PC-9 (cell line): ENCODE measurements at regions not wholly inside any gene's neighbourhood (a gene's known extent, or its start where the extent isn't known, plus 50 kb on each side); places are given as distances from the start of the nearest gene placed in this dataset.

Source experiments
- EZH2 ChIP-seq: fragments of 200-600 bp; sonication (generic); IDR thresholded peaks from 2 replicates; pipeline ENCODE4 v1.8.0; 2017; ENCODE audit warnings: antibody characterized with exemption, low read depth
- TF ChIP-seq, protein P1 (sequence below): fragments of 200-600 bp; sonication (generic); conservative IDR thresholded peaks from 2 replicates; pipeline ENCODE4 v1.6.1; 2017; ENCODE audit warnings: mixed run types, antibody characterized with exemption, mild to moderate bottlenecking, moderate library complexity

DNA sequence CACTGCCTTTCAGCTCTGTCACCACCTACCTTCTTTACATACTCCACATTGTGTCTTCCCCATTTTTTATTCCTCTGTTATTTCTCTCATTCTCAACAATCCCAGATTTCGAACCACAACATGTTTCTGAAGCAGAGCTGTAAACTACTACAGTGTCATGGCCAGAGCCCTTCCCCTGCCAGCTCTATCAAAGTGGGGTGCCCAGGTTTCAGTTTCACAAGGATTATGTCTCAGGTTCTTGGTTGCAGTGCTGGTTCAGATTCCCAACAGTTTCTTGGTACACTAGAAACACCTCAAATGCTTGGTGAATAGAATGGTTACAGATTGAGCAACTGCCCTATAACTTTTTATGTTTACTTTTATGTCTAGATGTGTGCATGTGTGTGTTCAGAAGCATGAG, 172.7 kb upstream of the MTNR1B start:
- TF ChIP-seq, protein P1, sequence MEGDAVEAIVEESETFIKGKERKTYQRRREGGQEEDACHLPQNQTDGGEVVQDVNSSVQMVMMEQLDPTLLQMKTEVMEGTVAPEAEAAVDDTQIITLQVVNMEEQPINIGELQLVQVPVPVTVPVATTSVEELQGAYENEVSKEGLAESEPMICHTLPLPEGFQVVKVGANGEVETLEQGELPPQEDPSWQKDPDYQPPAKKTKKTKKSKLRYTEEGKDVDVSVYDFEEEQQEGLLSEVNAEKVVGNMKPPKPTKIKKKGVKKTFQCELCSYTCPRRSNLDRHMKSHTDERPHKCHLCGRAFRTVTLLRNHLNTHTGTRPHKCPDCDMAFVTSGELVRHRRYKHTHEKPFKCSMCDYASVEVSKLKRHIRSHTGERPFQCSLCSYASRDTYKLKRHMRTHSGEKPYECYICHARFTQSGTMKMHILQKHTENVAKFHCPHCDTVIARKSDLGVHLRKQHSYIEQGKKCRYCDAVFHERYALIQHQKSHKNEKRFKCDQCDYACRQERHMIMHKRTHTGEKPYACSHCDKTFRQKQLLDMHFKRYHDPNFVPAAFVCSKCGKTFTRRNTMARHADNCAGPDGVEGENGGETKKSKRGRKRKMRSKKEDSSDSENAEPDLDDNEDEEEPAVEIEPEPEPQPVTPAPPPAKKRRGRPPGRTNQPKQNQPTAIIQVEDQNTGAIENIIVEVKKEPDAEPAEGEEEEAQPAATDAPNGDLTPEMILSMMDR = no peak
- no peak for TF ChIP-seq EZH2
